HuH-7.5 (cell line): ENCODE measurements at regions not wholly inside any gene's neighbourhood (a gene's known extent, or its start where the extent isn't known, plus 50 kb on each side); places are given as distances from the start of the nearest gene placed in this dataset.
"Not testable (repeated sequence)": the region's sequence is repeated elsewhere in the genome, so short reads cannot be mapped to it uniquely, and the experiment has no call there.

Experiments
- DNase-seq: peaks from one replicate; pipeline ENCODE4 v3.0.0; 2011; ENCODE audit warnings: low spot score

- DNase-seq, result no peak
Observed at GRCh38 chr1:229710746-229711145, 84.7 kb downstream of the URB2 start.

GRCh38 chr1:229714306-229714705, 88.3 kb downstream of the URB2 start:
- DNase-seq, result no peak

- no peak for DNase-seq
Observed at GRCh38 chr1:229714964-229715603, 89.0 kb downstream of the URB2 start.

- DNase-seq, result no peak
Observed at GRCh38 chr1:229716069-229716468, 90.0 kb downstream of the URB2 start.

- DNase-seq, result no peak
Observed at GRCh38 chr1:229716704-229717103, 90.7 kb downstream of the URB2 start.

- no peak for DNase-seq
Observed at GRCh38 chr1:229717786-229718576, 91.9 kb downstream of the URB2 start.

GRCh38 chr1:229726061-229726460, 100.0 kb downstream of the URB2 start:
- no peak for DNase-seq

GRCh38 chr1:229729916-229730315, 103.9 kb downstream of the URB2 start:
- no peak for DNase-seq

- no peak for DNase-seq
Observed at GRCh38 chr1:229730573-229730972, 104.5 kb downstream of the URB2 start.

GRCh38 chr1:229732061-229732460, 106.0 kb downstream of the URB2 start:
- no peak for DNase-seq

- DNase-seq, result no peak
Observed at GRCh38 chr1:229736376-229736775, 110.3 kb downstream of the URB2 start.

GRCh38 chr1:229742614-229743013, 116.6 kb downstream of the URB2 start:
- not testable (repeated sequence) for DNase-seq

- no peak for DNase-seq
Observed at GRCh38 chr1:229749992-229750391, 123.9 kb downstream of the URB2 start.

GRCh38 chr1:229751610-229752009, 125.6 kb downstream of the URB2 start:
- DNase-seq, result no peak

- no peak for DNase-seq
Observed at GRCh38 chr1:229752679-229753078, 126.6 kb downstream of the URB2 start.

- no peak for DNase-seq
Observed at GRCh38 chr1:229753764-229754551, 127.9 kb downstream of the URB2 start.

- DNase-seq, result no peak
Observed at GRCh38 chr1:229756666-229757065, 130.6 kb downstream of the URB2 start.

- no peak for DNase-seq
Observed at GRCh38 chr1:229757226-229757625, 131.2 kb downstream of the URB2 start.

- no peak for DNase-seq
Observed at GRCh38 chr1:229758101-229759036, 132.3 kb downstream of the URB2 start.

- DNase-seq, result no peak
Observed at GRCh38 chr1:229759037-229759435, 133.0 kb downstream of the URB2 start.

GRCh38 chr1:229759586-229759985, 133.5 kb downstream of the URB2 start:
- no peak for DNase-seq
